Vagina (tissue), 2 donors: ENCODE measurements at regions not wholly inside any gene's neighbourhood (a gene's known extent, or its start where the extent isn't known, plus 50 kb on each side); places are given as distances from the start of the nearest gene placed in this dataset.

Experiments used
- DNase-seq, 2 donors: peaks; one replicate each; pipeline ENCODE4 v3.0.0-alpha.2; 2017; ENCODE audit errors: extremely low spot score in 2 of 2
- H3K27ac ChIP-seq: fragments of 200-600 bp; sonication (generic); one replicate; pipeline ENCODE4 v1.5.1; 2019
- H3K27me3 ChIP-seq: fragments of 200-600 bp; sonication (generic); one replicate; pipeline ENCODE4 v1.5.1; 2019
- H3K36me3 ChIP-seq, 2 donors: fragments of 200-600 bp; sonication (generic); one replicate each; pipeline ENCODE4 v1.5.1; 2017 to 2019
- H3K4me1 ChIP-seq: fragments of 200-600 bp; sonication (generic); one replicate; pipeline ENCODE4 v1.5.1; 2019
- H3K4me3 ChIP-seq, 2 donors: fragments of 200-600 bp; sonication (generic); 1 replicate in 1 of 2; 2 replicates in 1 of 2; pipeline ENCODE4 v1.5.1; 2016 to 2019
- H3K9me3 ChIP-seq: fragments of 200-600 bp; sonication (generic); one replicate; pipeline ENCODE4 v1.5.1; 2019
- POLR2A ChIP-seq, 2 donors: fragments of 450-650 bp; IDR thresholded peaks; one replicate each; pipeline ENCODE4 v1.6.1; 2017; ENCODE audit warnings: antibody characterized with exemption in 2 of 2, mild to moderate bottlenecking in 2 of 2, moderate library complexity in 2 of 2
- POLR2AphosphoS5 ChIP-seq, 2 donors: sonication (generic); formaldehyde crosslinking; IDR thresholded peaks; one replicate each; pipeline ENCODE4 v1.9.0; 2017; ENCODE audit warnings: antibody characterized with exemption in 2 of 2, mild to moderate bottlenecking in 2 of 2, low read depth in 1 of 2; ENCODE audit not compliant: insufficient read depth in 1 of 2
- intact Hi-C: fragments of 100-400 bp; cut with DNase I; formaldehyde crosslinking; loops from one replicate; pipeline ENCODE4 v1.15.1; 2023
- TF ChIP-seq, protein P1 (sequence below), 3 experiments: fragments of 450-650 bp in 2 of 3; fragments of 200-600 bp in 1 of 3; sonication (generic) in 1 of 3; IDR thresholded peaks; one replicate each; pipeline ENCODE4 v1.5.1; 2017 to 2019; ENCODE audit warnings: antibody characterized with exemption in 3 of 3, mild to moderate bottlenecking in 2 of 3, moderate library complexity in 2 of 3

- intact Hi-C loops, result no loop called here
These were observed 86.0 kb upstream of the ZNF32 start for GRCh38 chr10:43734716-43735115.

GRCh38 chr10:43731486-43731885 lies 82.8 kb upstream of the ZNF32 start:
- no peaks in the 10 kb centered on the region for H3K4me1 ChIP-seq
- TF ChIP-seq POLR2AphosphoS5 (IDR thresholded peaks at IDR 0.05; ENCODE audit: insufficient read depth in 1 of 2, low read depth in 1 of 2) (no peak), POLR2A (IDR thresholded peaks at IDR 0.05) (no peak)
- TF ChIP-seq, protein P1, sequence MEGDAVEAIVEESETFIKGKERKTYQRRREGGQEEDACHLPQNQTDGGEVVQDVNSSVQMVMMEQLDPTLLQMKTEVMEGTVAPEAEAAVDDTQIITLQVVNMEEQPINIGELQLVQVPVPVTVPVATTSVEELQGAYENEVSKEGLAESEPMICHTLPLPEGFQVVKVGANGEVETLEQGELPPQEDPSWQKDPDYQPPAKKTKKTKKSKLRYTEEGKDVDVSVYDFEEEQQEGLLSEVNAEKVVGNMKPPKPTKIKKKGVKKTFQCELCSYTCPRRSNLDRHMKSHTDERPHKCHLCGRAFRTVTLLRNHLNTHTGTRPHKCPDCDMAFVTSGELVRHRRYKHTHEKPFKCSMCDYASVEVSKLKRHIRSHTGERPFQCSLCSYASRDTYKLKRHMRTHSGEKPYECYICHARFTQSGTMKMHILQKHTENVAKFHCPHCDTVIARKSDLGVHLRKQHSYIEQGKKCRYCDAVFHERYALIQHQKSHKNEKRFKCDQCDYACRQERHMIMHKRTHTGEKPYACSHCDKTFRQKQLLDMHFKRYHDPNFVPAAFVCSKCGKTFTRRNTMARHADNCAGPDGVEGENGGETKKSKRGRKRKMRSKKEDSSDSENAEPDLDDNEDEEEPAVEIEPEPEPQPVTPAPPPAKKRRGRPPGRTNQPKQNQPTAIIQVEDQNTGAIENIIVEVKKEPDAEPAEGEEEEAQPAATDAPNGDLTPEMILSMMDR (IDR thresholded peaks at IDR 0.05), result no peak
- no peaks in the 10 kb centered on the region for H3K36me3 ChIP-seq
- H3K9me3 ChIP-seq, result no peaks in the 10 kb centered on the region
- H3K27ac ChIP-seq, result no peak overlapping the region
- intact Hi-C loops, result no loop called here
- H3K4me3 ChIP-seq, result no peak overlapping the region
- no peaks in the 10 kb centered on the region for H3K27me3 ChIP-seq
- DNase-seq, result no peak

More at GRCh38 chr10:43734716-43735115, 86.0 kb upstream of the ZNF32 start:
- TF ChIP-seq, protein P1 (IDR thresholded peaks at IDR 0.05), result no peak
- TF ChIP-seq POLR2A (IDR thresholded peaks at IDR 0.05) (no peak), POLR2AphosphoS5 (IDR thresholded peaks at IDR 0.05; ENCODE audit: insufficient read depth in 1 of 2, low read depth in 1 of 2) (no peak)
- peaks cover 28% of the 10 kb centered on the region for H3K4me1 ChIP-seq
- no peaks in the 10 kb centered on the region for H3K27me3 ChIP-seq
- no peaks in the 10 kb centered on the region for H3K36me3 ChIP-seq
- H3K9me3 ChIP-seq, result no peaks in the 10 kb centered on the region
- H3K4me3 ChIP-seq, result no peak overlapping the region
- no peak overlapping the region for H3K27ac ChIP-seq
- no peak for DNase-seq

GRCh38 chr10:43728425-43728824 lies 79.7 kb upstream of the ZNF32 start:
- H3K4me3 ChIP-seq, result no peak overlapping the region
- intact Hi-C loops, result no loop called here
- no peaks in the 10 kb centered on the region for H3K9me3 ChIP-seq
- H3K36me3 ChIP-seq, result no peaks in the 10 kb centered on the region
- DNase-seq, result no peak
- H3K27ac ChIP-seq, result no peak overlapping the region
- H3K27me3 ChIP-seq, result no peaks in the 10 kb centered on the region
- TF ChIP-seq POLR2A (IDR thresholded peaks at IDR 0.05) (no peak), POLR2AphosphoS5 (IDR thresholded peaks at IDR 0.05; ENCODE audit: insufficient read depth in 1 of 2, low read depth in 1 of 2) (no peak)
- TF ChIP-seq, protein P1 (IDR thresholded peaks at IDR 0.05), result no peak
- no peaks in the 10 kb centered on the region for H3K4me1 ChIP-seq

GRCh38 chr10:43727935-43728334 lies 79.3 kb upstream of the ZNF32 start:
- TF ChIP-seq, protein P1 (IDR thresholded peaks at IDR 0.05), result no peak
- no peak for TF ChIP-seq POLR2A (IDR thresholded peaks at IDR 0.05)
- TF ChIP-seq POLR2AphosphoS5 (IDR thresholded peaks at IDR 0.05; ENCODE audit: insufficient read depth in 1 of 2, low read depth in 1 of 2), result no peak
- Histone ChIP-seq H3K27me3 (no peaks in the 10 kb centered on the region), H3K36me3 (no peaks in the 10 kb centered on the region), H3K4me3 (no peak overlapping the region), H3K27ac (no peak overlapping the region), H3K4me1 (no peaks in the 10 kb centered on the region), H3K9me3 (no peaks in the 10 kb centered on the region)
- DNase-seq, result no peak
- intact Hi-C loops, result no loop called here

GRCh38 chr10:43715334-43715733 lies 66.7 kb upstream of the ZNF32 start:
- intact Hi-C loops, result no loop called here
- Histone ChIP-seq H3K4me1 (no peaks in the 10 kb centered on the region), H3K27me3 (no peaks in the 10 kb centered on the region), H3K9me3 (no peaks in the 10 kb centered on the region), H3K27ac (no peak overlapping the region), H3K36me3 (no peaks in the 10 kb centered on the region), H3K4me3 (no peak overlapping the region)
- DNase-seq, result no peak
- TF ChIP-seq, protein P1 (IDR thresholded peaks at IDR 0.05), result no peak
- TF ChIP-seq POLR2A (IDR thresholded peaks at IDR 0.05) (no peak), POLR2AphosphoS5 (IDR thresholded peaks at IDR 0.05; ENCODE audit: insufficient read depth in 1 of 2, low read depth in 1 of 2) (no peak)
